GM12872 (cell line): ENCODE measurements at regions not wholly inside any gene's neighbourhood (a gene's known extent, or its start where the extent isn't known, plus 50 kb on each side); places are given as distances from the start of the nearest gene placed in this dataset.

Experiments used
- CTCF ChIP-seq: IDR thresholded peaks from 3 replicates; pipeline ENCODE4 v1.5.1; 2011; ENCODE audit warnings: low read depth, mild to moderate bottlenecking, low read length, moderate library complexity; ENCODE audit not compliant: insufficient read depth

- no peak for TF ChIP-seq CTCF
Measured at GRCh38 chr4:36740796-36741310, 459.4 kb downstream of the DTHD1 start.

GRCh38 chr4:36747277-36748129 lies 466.1 kb downstream of the DTHD1 start:
- no peak for TF ChIP-seq CTCF

GRCh38 chr4:36753048-36753447 lies 471.6 kb downstream of the DTHD1 start:
- TF ChIP-seq CTCF: no peak

GRCh38 chr4:36757580-36758311 lies 476.3 kb downstream of the DTHD1 start:
- TF ChIP-seq CTCF: no peak

- no peak for TF ChIP-seq CTCF
Measured at GRCh38 chr4:36758312-36759178, 477.1 kb downstream of the DTHD1 start.

- no peak for TF ChIP-seq CTCF
Measured at GRCh38 chr4:36761607-36762006, 480.2 kb downstream of the DTHD1 start.

- no peak for TF ChIP-seq CTCF
Measured at GRCh38 chr4:36763814-36764213, 480.7 kb upstream of the NWD2 start.
